ENCODE measurements at regions not wholly inside any gene's neighbourhood (a gene's known extent, or its start where the extent isn't known, plus 50 kb on each side); places are given as distances from the start of the nearest gene placed in this dataset.

- TF ChIP-seq CTCF (IDR thresholded peaks at IDR 0.05) (no peak), EZH2 (IDR thresholded peaks at IDR 0.05; ENCODE audit: borderline replicate concordance, insufficient read depth, low read depth, low read length, poor library complexity, severe bottlenecking) (no peak)
These were observed 222.9 kb downstream of the DSC3 start for GRCh38 chr18:30819619-30820018.

Measured in B cell (primary cell).